Heart left ventricle (tissue), 16 donors: ENCODE measurements at regions not wholly inside any gene's neighbourhood (a gene's known extent, or its start where the extent isn't known, plus 50 kb on each side); places are given as distances from the start of the nearest gene placed in this dataset.

ENCODE experiments used
- ATAC-seq, 4 donors: fragments of 200-7000 bp; cut with Tn5 transposase; one replicate each; pipeline ENCODE4 v1.9.1; 2020 to 2022; ENCODE audit warnings: moderate library complexity in 4 of 4, mild to moderate bottlenecking in 3 of 4, moderate number of reproducible peaks in 1 of 4
- DNase-seq, 5 donors: peaks; one replicate each; pipeline ENCODE4 v3.0.0-alpha.2; 2020
- H3K27ac ChIP-seq, 12 donors: fragments of 200-600 bp; sonication (generic) in 4 of 12; one replicate each; pipeline versions ENCODE4 v1.5.0 to v1.8.0; 2016 to 2022; ENCODE audit warnings: mild to moderate bottlenecking in 2 of 12
- H3K27me3 ChIP-seq, 9 donors: fragments of 200-600 bp; sonication (generic) in 2 of 9; one replicate each; pipeline versions ENCODE4 v1.5.1 to v1.8.0; 2016 to 2022; ENCODE audit warnings: mild to moderate bottlenecking in 3 of 9
- H3K36me3 ChIP-seq, 9 donors: fragments of 200-600 bp; sonication (generic) in 2 of 9; one replicate each; pipeline versions ENCODE4 v1.5.0 to v1.8.0; 2018 to 2022; ENCODE audit warnings: mild to moderate bottlenecking in 2 of 9
- H3K4me1 ChIP-seq, 12 donors: fragments of 200-600 bp; sonication (generic) in 4 of 12; one replicate each; pipeline versions ENCODE4 v1.5.0 to v1.8.0; 2016 to 2022; ENCODE audit warnings: mild to moderate bottlenecking in 3 of 12
- H3K4me3 ChIP-seq, 12 donors: fragments of 200-600 bp; sonication (generic) in 4 of 12; one replicate each; pipeline versions ENCODE4 v1.5.0 to v1.8.0; 2017 to 2022; ENCODE audit warnings: mild to moderate bottlenecking in 9 of 12, moderate library complexity in 4 of 12
- H3K9me3 ChIP-seq, 12 donors: fragments of 200-600 bp; sonication (generic) in 4 of 12; one replicate each; pipeline versions ENCODE4 v1.5.0 to v1.8.0; 2016 to 2022; ENCODE audit warnings: mild to moderate bottlenecking in 1 of 12
- POLR2A ChIP-seq, 2 donors: fragments of 450-650 bp; IDR thresholded peaks; one replicate each; pipeline ENCODE4 v1.6.1; 2017; ENCODE audit warnings: antibody characterized with exemption in 2 of 2, mild to moderate bottlenecking in 2 of 2, moderate library complexity in 2 of 2
- WGBS, 4 donors: extraction: QIAGEN DNeasy Blood & Tissue Kit in 2 of 4; methylation state at CpG; one replicate each; pipeline versions ENCODE4 v1.1.5 to v1.1.7; 2013 to 2018; 5-methylcytosine and 5-hydroxymethylcytosine counted together
- intact Hi-C, 10 donors: fragments of 100-400 bp; cut with DNase I; formaldehyde crosslinking; loops; one replicate each; pipeline versions ENCODE4 v1.11.1 to v1.14.2; 2022
- TF ChIP-seq, protein P1 (sequence below), 12 donors: fragments of 200-600 bp; sonication (generic) in 4 of 12; IDR thresholded peaks; one replicate each; pipeline versions ENCODE4 v1.5.0 to v1.8.0; 2018 to 2022; ENCODE audit warnings: antibody characterized with exemption in 12 of 12, mild to moderate bottlenecking in 5 of 12
- donor health status: ischemic (EF 13 %, LVEDD 7.1; RV severe dilation, severe dysfunction).
- donor health status: healthy with polysubstance abuse.
- donor health status: DM: no; HTN: yes; CAD: no.
- donor health status: DM: no; HTN: no; CAD: no.
- donor health status: ischemic (EF 25% LVEDD 6.9; RV normal size, moderate dysfunction).
- donor health status: ischemic (EF 25% LVEDD 5.7; RV mildly dilated, moderate dysfunction).
- donor health status: healthy.
- donor health status: DM: yes; HTN: yes; CAD: no.
- donor health status: ischemic (EF 35%, LVEDD 5.7; RV mildly dilated, moderate dysfunction).
- donor health status: nonischemic (EF 11% LVEDD 7.7; RV severe dilation, severe dysfunction).
- donor health status: DM: yes; HTN: yes; CAD: no.
- donor health status: PGD.
- donor health status: ischemic (EF 29% LVEDD 5.4; RV normal size, mild dysfunction).
- donor health status: nonischemic (EF 23%, LVEDD 6.1; RV moderate dilation, normal function).

DNA sequence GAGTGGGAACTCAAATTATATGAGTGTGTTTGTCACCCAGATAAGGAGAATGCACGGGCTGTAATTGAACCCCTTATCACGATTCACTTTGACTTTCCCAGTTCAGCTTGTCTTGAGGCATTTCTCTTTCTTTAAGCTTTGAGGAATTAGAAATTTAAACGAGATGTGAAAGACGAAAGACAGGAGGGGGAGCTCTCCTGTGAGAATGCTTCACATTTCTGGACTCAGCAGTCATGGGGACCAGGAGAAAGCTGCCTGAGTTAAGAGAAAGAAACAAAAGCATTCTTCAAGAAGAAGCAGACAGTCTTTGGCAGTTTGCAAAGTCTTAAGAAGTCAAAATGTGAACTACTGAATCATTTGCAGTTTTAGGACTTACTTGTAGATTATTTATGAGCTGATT lies 205.6 kb downstream of the NECTIN3 start:
- H3K27ac ChIP-seq: no peak overlapping the region
- no peaks in the 10 kb centered on the region for H3K9me3 ChIP-seq
- no peak overlapping the region for H3K4me3 ChIP-seq
- TF ChIP-seq, protein P1, sequence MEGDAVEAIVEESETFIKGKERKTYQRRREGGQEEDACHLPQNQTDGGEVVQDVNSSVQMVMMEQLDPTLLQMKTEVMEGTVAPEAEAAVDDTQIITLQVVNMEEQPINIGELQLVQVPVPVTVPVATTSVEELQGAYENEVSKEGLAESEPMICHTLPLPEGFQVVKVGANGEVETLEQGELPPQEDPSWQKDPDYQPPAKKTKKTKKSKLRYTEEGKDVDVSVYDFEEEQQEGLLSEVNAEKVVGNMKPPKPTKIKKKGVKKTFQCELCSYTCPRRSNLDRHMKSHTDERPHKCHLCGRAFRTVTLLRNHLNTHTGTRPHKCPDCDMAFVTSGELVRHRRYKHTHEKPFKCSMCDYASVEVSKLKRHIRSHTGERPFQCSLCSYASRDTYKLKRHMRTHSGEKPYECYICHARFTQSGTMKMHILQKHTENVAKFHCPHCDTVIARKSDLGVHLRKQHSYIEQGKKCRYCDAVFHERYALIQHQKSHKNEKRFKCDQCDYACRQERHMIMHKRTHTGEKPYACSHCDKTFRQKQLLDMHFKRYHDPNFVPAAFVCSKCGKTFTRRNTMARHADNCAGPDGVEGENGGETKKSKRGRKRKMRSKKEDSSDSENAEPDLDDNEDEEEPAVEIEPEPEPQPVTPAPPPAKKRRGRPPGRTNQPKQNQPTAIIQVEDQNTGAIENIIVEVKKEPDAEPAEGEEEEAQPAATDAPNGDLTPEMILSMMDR (IDR thresholded peaks at IDR 0.05): no peak
- ATAC-seq: no peak
- no peak for DNase-seq
- H3K27me3 ChIP-seq: no peaks in the 10 kb centered on the region
- H3K36me3 ChIP-seq: no peaks in the 10 kb centered on the region
- H3K4me1 ChIP-seq: no peaks in the 10 kb centered on the region
- intact Hi-C loops: no loop called here
- WGBS, 4 donors: 7 to 10% (median 9%) methylated on average over 4 of the region's 4 CpGs

DNA sequence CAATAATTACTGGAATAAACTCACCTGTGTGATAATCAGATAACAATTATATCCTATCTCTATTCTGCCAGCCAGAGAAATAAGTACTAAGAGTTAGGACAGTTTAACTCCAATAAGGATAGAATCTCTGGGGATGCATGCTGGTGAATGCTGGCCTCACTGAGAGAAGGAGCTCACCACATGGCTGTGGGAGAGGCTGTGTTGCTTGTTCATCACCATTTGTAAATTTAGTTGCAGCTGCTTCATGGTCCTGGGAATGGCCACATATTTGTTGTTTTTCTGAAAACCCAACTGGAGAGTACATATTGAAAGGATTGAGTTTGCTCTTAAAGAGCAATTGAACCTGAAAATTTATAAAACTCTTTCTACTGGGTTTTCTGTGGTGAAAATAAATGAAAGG lies 207.3 kb downstream of the NECTIN3 start:
- intact Hi-C loops: no loop called here
- TF ChIP-seq, protein P1 (IDR thresholded peaks at IDR 0.05): no peak
- no peak for TF ChIP-seq POLR2A (IDR thresholded peaks at IDR 0.05)
- Histone ChIP-seq H3K4me3 (no peak overlapping the region), H3K4me1 (no peaks in the 10 kb centered on the region), H3K27me3 (no peaks in the 10 kb centered on the region), H3K36me3 (no peaks in the 10 kb centered on the region), H3K27ac (no peak overlapping the region), H3K9me3 (no peaks in the 10 kb centered on the region)
- ATAC-seq (no peak), DNase-seq (no peak)

DNA sequence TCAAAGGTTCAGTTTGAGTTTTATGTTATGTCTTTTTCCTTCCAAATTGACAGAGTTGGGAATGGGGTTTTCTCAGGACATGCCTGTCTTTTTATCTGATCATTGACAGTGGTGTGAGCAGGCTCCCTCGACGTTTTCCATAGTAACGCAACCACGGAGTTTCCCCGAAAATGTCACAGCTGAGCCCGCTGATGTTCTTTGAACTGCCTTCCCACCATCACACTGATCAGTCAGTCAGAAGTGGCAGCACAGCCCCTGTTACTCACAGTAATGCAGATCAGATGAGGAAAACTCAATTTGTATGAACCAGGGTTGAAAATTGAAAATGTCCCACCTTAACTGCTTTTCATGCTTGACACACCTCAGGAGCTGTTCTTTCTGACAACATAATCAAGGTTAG lies 210.4 kb downstream of the NECTIN3 start:
- DNase-seq: no peak
- Histone ChIP-seq H3K9me3 (no peaks in the 10 kb centered on the region), H3K36me3 (no peaks in the 10 kb centered on the region), H3K4me1 (no peaks in the 10 kb centered on the region), H3K27ac (no peak overlapping the region), H3K4me3 (no peak overlapping the region), H3K27me3 (no peaks in the 10 kb centered on the region)
- WGBS, 4 donors: 51 to 60% (median 57%) methylated on average over 6 of the region's 6 CpGs
- no peak for TF ChIP-seq POLR2A (IDR thresholded peaks at IDR 0.05)
- TF ChIP-seq, protein P1 (IDR thresholded peaks at IDR 0.05): no peak
- intact Hi-C loops: no loop called here
- ATAC-seq: no peak

DNA sequence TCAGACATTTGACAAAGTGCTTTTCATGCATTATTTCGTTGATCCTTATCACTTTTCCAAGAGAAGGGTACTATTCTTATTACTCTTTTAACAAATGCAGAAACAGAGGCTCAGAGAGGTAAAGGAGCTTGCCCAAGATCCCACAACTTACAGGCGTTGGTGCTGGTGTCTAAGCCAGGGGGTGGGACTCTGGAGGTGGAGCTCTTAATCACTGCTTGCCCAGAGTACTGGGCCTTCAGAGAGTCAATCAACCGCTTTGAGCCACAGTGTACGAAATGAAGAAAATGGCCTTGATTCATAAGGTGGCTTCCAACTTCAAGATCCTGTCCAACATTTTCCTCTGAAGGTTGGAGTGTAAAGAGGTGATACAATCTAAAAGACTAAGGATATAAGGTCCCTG lies 211.5 kb downstream of the NECTIN3 start:
- intact Hi-C loops: no loop called here
- H3K4me1 ChIP-seq: no peaks in the 10 kb centered on the region
- ATAC-seq (no peak), DNase-seq (no peak)
- no peaks in the 10 kb centered on the region for H3K36me3 ChIP-seq
- no peak overlapping the region for H3K27ac ChIP-seq
- H3K27me3 ChIP-seq: no peaks in the 10 kb centered on the region
- no peak overlapping the region for H3K4me3 ChIP-seq
- 62 to 70% (median 65%) methylated on average over 4 of the region's 4 CpGs for WGBS, 4 donors
- TF ChIP-seq, protein P1 (IDR thresholded peaks at IDR 0.05): no peak
- TF ChIP-seq POLR2A (IDR thresholded peaks at IDR 0.05): no peak
- H3K9me3 ChIP-seq: no peaks in the 10 kb centered on the region
